Fibroblast of mammary gland (primary cell): ENCODE measurements at regions not wholly inside any gene's neighbourhood (a gene's known extent, or its start where the extent isn't known, plus 50 kb on each side); places are given as distances from the start of the nearest gene placed in this dataset.

Experiments
- DNase-seq: peaks from one replicate; pipeline ENCODE4 v3.0.0-alpha.2; 2010; ENCODE audit warnings: low read depth
- H3K4me3 ChIP-seq: 2 replicates; pipeline ENCODE4 v1.5.1; 2011; ENCODE audit warnings: low read depth, mild to moderate bottlenecking, low read length, moderate library complexity; ENCODE audit not compliant: control insufficient read depth
- TF ChIP-seq, protein P1 (sequence below): conservative IDR thresholded peaks from 2 replicates; pipeline ENCODE4 v1.5.1; 2011; ENCODE audit warnings: low read depth, low read length, inconsistent platforms; ENCODE audit not compliant: control insufficient read depth, insufficient read depth

- no peak overlapping the region for H3K4me3 ChIP-seq
- TF ChIP-seq, protein P1, sequence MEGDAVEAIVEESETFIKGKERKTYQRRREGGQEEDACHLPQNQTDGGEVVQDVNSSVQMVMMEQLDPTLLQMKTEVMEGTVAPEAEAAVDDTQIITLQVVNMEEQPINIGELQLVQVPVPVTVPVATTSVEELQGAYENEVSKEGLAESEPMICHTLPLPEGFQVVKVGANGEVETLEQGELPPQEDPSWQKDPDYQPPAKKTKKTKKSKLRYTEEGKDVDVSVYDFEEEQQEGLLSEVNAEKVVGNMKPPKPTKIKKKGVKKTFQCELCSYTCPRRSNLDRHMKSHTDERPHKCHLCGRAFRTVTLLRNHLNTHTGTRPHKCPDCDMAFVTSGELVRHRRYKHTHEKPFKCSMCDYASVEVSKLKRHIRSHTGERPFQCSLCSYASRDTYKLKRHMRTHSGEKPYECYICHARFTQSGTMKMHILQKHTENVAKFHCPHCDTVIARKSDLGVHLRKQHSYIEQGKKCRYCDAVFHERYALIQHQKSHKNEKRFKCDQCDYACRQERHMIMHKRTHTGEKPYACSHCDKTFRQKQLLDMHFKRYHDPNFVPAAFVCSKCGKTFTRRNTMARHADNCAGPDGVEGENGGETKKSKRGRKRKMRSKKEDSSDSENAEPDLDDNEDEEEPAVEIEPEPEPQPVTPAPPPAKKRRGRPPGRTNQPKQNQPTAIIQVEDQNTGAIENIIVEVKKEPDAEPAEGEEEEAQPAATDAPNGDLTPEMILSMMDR = no peak
- DNase-seq = no peak
These were observed 95.9 kb upstream of the LCLAT1 start for GRCh38 chr2:30351116-30351515.

DNA sequence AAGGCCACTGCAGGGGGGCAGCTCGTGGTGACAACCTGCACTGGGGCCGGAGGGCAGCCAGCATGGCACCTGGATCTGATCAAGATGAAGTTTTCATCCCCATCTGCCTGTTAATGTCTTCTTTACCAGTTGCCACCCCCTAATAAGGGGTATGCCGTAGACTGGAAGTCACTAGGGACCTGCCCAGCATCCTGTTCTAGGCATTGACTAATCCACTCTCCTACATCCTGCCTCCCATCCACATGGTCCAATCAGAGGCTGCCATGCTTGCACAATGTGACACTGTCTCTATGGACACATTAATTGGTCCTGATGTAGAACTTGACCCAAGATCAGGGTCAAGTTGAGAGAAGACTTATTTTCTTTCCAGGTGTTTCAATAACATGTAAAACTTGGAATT lies 95.1 kb upstream of the LCLAT1 start:
- no peak for DNase-seq
- no peak overlapping the region for H3K4me3 ChIP-seq
- TF ChIP-seq, protein P1 = no peak

- DNase-seq = no peak
- H3K4me3 ChIP-seq = no peak overlapping the region
- TF ChIP-seq, protein P1 = no peak
These were observed 92.9 kb upstream of the LCLAT1 start for GRCh38 chr2:30354150-30354549.

GRCh38 chr2:30354621-30355020 lies 92.4 kb upstream of the LCLAT1 start:
- TF ChIP-seq, protein P1 = no peak
- no peak for DNase-seq

DNA sequence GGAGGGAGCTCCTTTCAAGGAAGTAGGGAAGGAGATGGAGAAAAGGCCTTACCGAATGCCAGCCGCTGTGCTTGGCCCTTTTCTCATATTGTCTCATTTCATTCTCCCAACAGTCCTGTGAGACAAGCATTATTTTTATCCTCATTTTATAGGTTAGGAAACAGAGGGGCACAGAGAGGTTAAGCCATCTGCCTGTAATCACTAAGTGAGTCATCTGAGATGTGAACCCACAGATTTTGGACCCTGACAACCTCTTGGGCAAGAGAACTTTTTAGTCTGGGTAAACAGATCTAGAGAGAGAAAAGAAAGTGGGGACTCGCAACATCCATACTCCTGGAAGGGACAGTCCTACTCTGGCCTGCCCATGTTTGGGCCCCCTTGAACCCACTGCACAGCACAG lies 91.7 kb upstream of the LCLAT1 start:
- TF ChIP-seq, protein P1 = no peak
- DNase-seq = no peak

More at GRCh38 chr2:30354621-30355020, 92.4 kb upstream of the LCLAT1 start:
- no peak overlapping the region for H3K4me3 ChIP-seq

DNA sequence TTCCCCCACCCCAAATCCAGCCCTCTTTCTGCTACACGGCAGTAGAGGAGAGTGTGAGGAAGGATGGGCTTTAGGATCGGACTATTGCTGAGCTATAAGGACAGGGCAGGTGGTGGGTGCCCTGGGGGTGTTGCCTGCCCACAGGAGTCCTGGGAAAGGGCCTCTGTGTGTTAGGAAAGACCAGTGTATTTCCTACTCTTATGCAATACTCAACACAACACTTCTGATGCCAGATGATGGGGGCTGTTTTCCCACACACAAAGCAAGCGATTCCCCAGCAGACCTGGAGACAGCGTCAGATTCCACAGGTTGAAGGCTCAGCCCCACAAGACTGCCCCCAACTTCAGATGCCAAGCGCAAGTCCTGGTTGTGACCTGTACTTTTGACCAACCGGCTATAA lies 91.0 kb upstream of the LCLAT1 start:
- TF ChIP-seq, protein P1 = no peak
- no peak for DNase-seq
- H3K4me3 ChIP-seq = no peak overlapping the region

More for the DNA sequence above, 91.7 kb upstream of the LCLAT1 start:
- no peak overlapping the region for H3K4me3 ChIP-seq

DNA sequence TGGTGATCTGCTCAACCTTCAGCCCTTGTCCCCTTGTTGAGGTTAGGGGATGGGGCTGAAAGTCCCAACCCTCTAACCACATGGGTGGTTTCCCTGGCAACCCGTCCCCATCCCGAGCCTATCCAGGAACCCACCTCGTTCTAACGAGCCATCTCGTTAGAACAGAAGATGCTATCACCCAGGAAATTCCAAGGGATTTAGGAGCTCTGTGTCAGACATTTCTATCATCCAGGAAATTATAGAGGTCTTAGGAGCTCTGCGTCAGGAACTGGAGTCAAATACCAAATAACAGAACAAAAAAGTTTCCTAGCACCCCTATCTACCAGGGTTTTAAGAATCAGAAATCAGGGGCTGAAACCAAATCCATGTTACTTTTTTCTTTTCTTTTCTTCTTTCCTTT lies 90.3 kb upstream of the LCLAT1 start:
- no peak overlapping the region for H3K4me3 ChIP-seq
- no peak for DNase-seq
- TF ChIP-seq, protein P1 = no peak
